GM12878 (cell line): ENCODE measurements at regions not wholly inside any gene's neighbourhood (a gene's known extent, or its start where the extent isn't known, plus 50 kb on each side); places are given as distances from the start of the nearest gene placed in this dataset.

Experiments
- ATAC-seq: fragments of 200-7000 bp; cut with Tn5 transposase; 3 replicates; pipeline ENCODE4 v1.9.1; 2020; ENCODE audit warnings: mild to moderate bottlenecking, moderate library complexity
- BruUV-seq: library from RNA; stranded (reverse); fragments of 400-500 nt; replicated peaks from 2 replicates; lab custom pipeline; 2021; lab: Mats Ljungman, UMichigan
- CTCF ChIA-PET: fragments of 300-600 bp; sonication (Branson Sonifier 250); formaldehyde crosslinking; extraction: SDS; loops from one replicate; lab custom pipeline; 2021; ENCODE audit warnings: inconsistent platforms; lab: Yijun Ruan, JAX
- POLR2A ChIA-PET: fragments of 350-600 bp; formaldehyde crosslinking; extraction: SDS; loops from one replicate; lab custom pipeline; 2021; ENCODE audit warnings: inconsistent platforms; lab: Charles Lee
- RAD21 ChIA-PET: fragments of 300-600 bp; sonication (Branson Sonifier 250); formaldehyde crosslinking; loops from one replicate; lab custom pipeline; 2023; ENCODE audit warnings: antibody characterized with exemption; ENCODE audit not compliant: unreplicated experiment; lab: Charles Lee
- SMC1A ChIA-PET: fragments of 300-600 bp; sonication (Branson Sonifier 250); formaldehyde crosslinking; loops from one replicate; lab custom pipeline; 2023; ENCODE audit not compliant: unreplicated experiment, uncharacterized antibody; lab: Charles Lee
- DNase-seq: peaks from one replicate; pipeline ENCODE4 v3.0.0-alpha.2; 2011; ENCODE audit warnings: low read depth, low spot score
- FAIRE-seq: peaks from 3 replicates; lab custom pipeline; 2011; peaks lifted over from hg19 to GRCh38; lab: Jason Lieb, UNC
- H2AFZ ChIP-seq: 2 replicates; pipeline ENCODE4 v1.6.0; 2011; ENCODE audit warnings: low read depth, low read length, control low read depth; ENCODE audit not compliant: control insufficient read depth
- H3K27ac ChIP-seq: 2 replicates; pipeline ENCODE4 v1.5.1; 2011; ENCODE audit warnings: control low read depth; ENCODE audit not compliant: control insufficient read depth, insufficient read depth
- H3K27me3 ChIP-seq, 2 experiments: replicated peaks in 1 of 2; 2 replicates each; pipeline versions ENCODE4 v1.6.0 to v1.6.1; 2011; ENCODE audit warnings: low read length in 1 of 2; ENCODE audit not compliant: control insufficient read depth in 2 of 2, insufficient read depth in 2 of 2
- H3K36me3 ChIP-seq, 2 experiments: 2 replicates each; pipeline ENCODE4 v1.5.1; 2011; ENCODE audit warnings: low read length in 1 of 2; ENCODE audit not compliant: control insufficient read depth in 2 of 2, insufficient read depth in 2 of 2
- H3K4me1 ChIP-seq: 2 replicates; pipeline ENCODE4 v1.6.1; 2011; ENCODE audit warnings: mild to moderate bottlenecking, low read length, moderate library complexity, mixed read lengths; ENCODE audit not compliant: control insufficient read depth, insufficient read depth
- H3K4me2 ChIP-seq: 2 replicates; pipeline ENCODE4 v1.6.0; 2011; ENCODE audit warnings: control low read depth; ENCODE audit not compliant: control insufficient read depth, insufficient read depth
- H3K4me3 ChIP-seq: fragments of 200-600 bp; sonication (generic); 2 replicates; pipeline ENCODE4 v1.5.1; 2016
- H3K79me2 ChIP-seq: 2 replicates; pipeline ENCODE4 v1.6.0; 2011; ENCODE audit warnings: low read length; ENCODE audit not compliant: control insufficient read depth, insufficient read depth
- H3K9ac ChIP-seq: 2 replicates; pipeline ENCODE4 v1.8.0; 2011; ENCODE audit warnings: low read length, control low read depth, mixed read lengths; ENCODE audit not compliant: control insufficient read depth, insufficient read depth
- H3K9me3 ChIP-seq: replicated peaks from 3 replicates; pipeline ENCODE4 v1.5.1; 2011; ENCODE audit warnings: mild to moderate bottlenecking, low read length; ENCODE audit not compliant: control insufficient read depth, insufficient read depth
- H4K20me1 ChIP-seq: 2 replicates; pipeline ENCODE4 v1.6.0; 2011; ENCODE audit not compliant: control insufficient read depth, insufficient read depth
- ATF2 ChIP-seq: IDR thresholded peaks from 2 replicates; pipeline ENCODE4 v1.6.1; 2012; ENCODE audit warnings: low read length, inconsistent platforms
- CTCF ChIP-seq, 3 experiments: IDR thresholded peaks in 2 of 3; conservative IDR thresholded peaks in 1 of 3; 2 replicates each; pipeline ENCODE4 v1.5.1; 2011; ENCODE audit warnings: low read depth in 3 of 3, low read length in 3 of 3, mild to moderate bottlenecking in 3 of 3, control low read depth in 2 of 3, moderate library complexity in 2 of 3, inconsistent platforms in 1 of 3, mixed read lengths in 1 of 3; ENCODE audit not compliant: control insufficient read depth in 2 of 3, insufficient read depth in 1 of 3; ENCODE audit errors: extremely low read depth in 1 of 3
- E2F4 ChIP-seq: IDR thresholded peaks from 2 replicates; pipeline ENCODE4 v1.6.1; 2012; ENCODE audit warnings: low read depth, low read length, improper control_type of control experiment
- ETV6 ChIP-seq, 2 experiments: fragments of 450-650 bp in 1 of 2; IDR thresholded peaks in 1 of 2; conservative IDR thresholded peaks in 1 of 2; 2 replicates each; pipeline ENCODE4 v1.6.1; 2014; ENCODE audit warnings: antibody characterized with exemption in 1 of 2, borderline replicate concordance in 1 of 2, low read depth in 1 of 2, mild to moderate bottlenecking in 1 of 2, moderate library complexity in 1 of 2
- MYC ChIP-seq: IDR thresholded peaks from 2 replicates; pipeline ENCODE4 v1.6.1; 2011; ENCODE audit warnings: mild to moderate bottlenecking, low read length, moderate library complexity, inconsistent platforms; ENCODE audit not compliant: insufficient read depth, insufficient replicate concordance, insufficient read length, severe bottlenecking
- NFYB ChIP-seq: IDR thresholded peaks from 2 replicates; pipeline ENCODE4 v1.6.1; 2011; ENCODE audit warnings: low read depth, mild to moderate bottlenecking, low read length, improper control_type of control experiment, moderate library complexity; ENCODE audit not compliant: insufficient read depth
- RAD21 ChIP-seq: IDR thresholded peaks from 2 replicates; pipeline ENCODE4 v1.6.1; 2011; ENCODE audit warnings: mild to moderate bottlenecking, low read depth, low read length, moderate library complexity; ENCODE audit not compliant: insufficient read depth
- SKIL ChIP-seq: fragments of 450-650 bp; IDR thresholded peaks from 2 replicates; pipeline ENCODE4 v1.6.1; 2017; ENCODE audit warnings: mild to moderate bottlenecking, low read depth, inconsistent platforms; ENCODE audit not compliant: poor library complexity, severe bottlenecking
- SMAD1 ChIP-seq: fragments of 450-650 bp; IDR thresholded peaks from 2 replicates; pipeline ENCODE4 v1.6.1; 2018; ENCODE audit warnings: mild to moderate bottlenecking, low read depth; ENCODE audit not compliant: partially characterized antibody
- SMARCA5 ChIP-seq: fragments of 450-650 bp; IDR thresholded peaks from 2 replicates; pipeline ENCODE4 v1.6.1; 2017; ENCODE audit warnings: mild to moderate bottlenecking
- USF2 ChIP-seq: IDR thresholded peaks from 2 replicates; pipeline ENCODE4 v1.6.1; 2011; ENCODE audit warnings: low read depth, low read length, improper control_type of control experiment, borderline replicate concordance
- ZBTB11 ChIP-seq: fragments of 450-650 bp; formaldehyde crosslinking; IDR thresholded peaks from 2 replicates; pipeline ENCODE4 v1.5.0; 2022; ENCODE audit warnings: mild to moderate bottlenecking, missing genetic modification characterization
- WGBS: methylation state at CpG from one replicate; pipeline ENCODE4 v1.1.6; 2016; ENCODE audit warnings: low lambda C conversion rate; ENCODE audit not compliant: insufficient replicate concordance, insufficient coverage; ENCODE audit errors: missing lambda C conversion rate; 5-methylcytosine and 5-hydroxymethylcytosine counted together
- in situ Hi-C: fragments of 300-500 bp; cut with MboI; formaldehyde crosslinking; loops from 9 replicates; pipeline ENCODE4 v1.14.3; 2018; ENCODE audit warnings: mixed read lengths
- intact Hi-C: fragments of 100-400 bp; cut with micrococcal nuclease; formaldehyde crosslinking; loops from one replicate; pipeline ENCODE4 v1.14.2; 2022; ENCODE audit not compliant: unreplicated experiment

- BruUV-seq: no TSS peak
- ChIA-PET RAD21 (no interaction called here), CTCF (no interaction called here), POLR2A (no interaction called here), SMC1A (no interaction called here)
- no peak overlapping the region for H2AFZ ChIP-seq
- H3K27ac ChIP-seq: no peak overlapping the region
- WGBS: 50% methylated on average over 1 of the region's 1 CpG
- ATAC-seq (no peak), FAIRE-seq (no peak), DNase-seq (no peak)
- intact Hi-C loops: no loop called here
- in situ Hi-C loops: no loop called here
- no peaks in the 10 kb centered on the region for H3K27me3 ChIP-seq
- no peaks in the 10 kb centered on the region for H3K36me3 ChIP-seq
- H3K4me1 ChIP-seq: no peaks in the 10 kb centered on the region
- H3K79me2 ChIP-seq: no peaks in the 10 kb centered on the region
- no peaks in the 10 kb centered on the region for H3K9me3 ChIP-seq
- H3K4me3 ChIP-seq: no peak overlapping the region
- H3K4me2 ChIP-seq: no peak overlapping the region
- no peaks in the 10 kb centered on the region for H4K20me1 ChIP-seq
- H3K9ac ChIP-seq: no peak overlapping the region
- no peak for TF ChIP-seq SMARCA5
- no peak for TF ChIP-seq ZBTB11
- no peak for TF ChIP-seq E2F4
- TF ChIP-seq SKIL: no peak
- no peak; a peak in 1 of 6 replicates for TF ChIP-seq CTCF (IDR thresholded peaks at IDR 0.05 in 2 of 3, conservative IDR thresholded peaks at IDR 0.05 in 1 of 3; ENCODE audit: control insufficient read depth in 2 of 3, extremely low read depth in 1 of 3, insufficient read depth in 1 of 3, low read depth in 3 of 3, low read length in 3 of 3)
- no peak for TF ChIP-seq NFYB
- no peak for TF ChIP-seq SMAD1
- no peak for TF ChIP-seq RAD21
- TF ChIP-seq ETV6 (conservative IDR thresholded peaks at IDR 0.05 in 1 of 2, IDR thresholded peaks at IDR 0.05 in 1 of 2; ENCODE audit: borderline replicate concordance in 1 of 2, low read depth in 1 of 2): no peak
- no peak for TF ChIP-seq MYC
- no peak for TF ChIP-seq USF2
- no peak for TF ChIP-seq ATF2
These were observed 116.7 kb downstream of the SOX4 start for GRCh38 chr6:21710216-21710615.
